NOMO-1 treated with dmso at 0.1 percent for 144 hours (cell line): ENCODE measurements at regions not wholly inside any gene's neighbourhood (a gene's known extent, or its start where the extent isn't known, plus 50 kb on each side); places are given as distances from the start of the nearest gene placed in this dataset.

Experiments
- DNase-seq: peaks from one replicate; lab custom pipeline; 2025; ENCODE audit not compliant: unreplicated experiment; lab: John Stamatoyannopoulos, UW

DNA sequence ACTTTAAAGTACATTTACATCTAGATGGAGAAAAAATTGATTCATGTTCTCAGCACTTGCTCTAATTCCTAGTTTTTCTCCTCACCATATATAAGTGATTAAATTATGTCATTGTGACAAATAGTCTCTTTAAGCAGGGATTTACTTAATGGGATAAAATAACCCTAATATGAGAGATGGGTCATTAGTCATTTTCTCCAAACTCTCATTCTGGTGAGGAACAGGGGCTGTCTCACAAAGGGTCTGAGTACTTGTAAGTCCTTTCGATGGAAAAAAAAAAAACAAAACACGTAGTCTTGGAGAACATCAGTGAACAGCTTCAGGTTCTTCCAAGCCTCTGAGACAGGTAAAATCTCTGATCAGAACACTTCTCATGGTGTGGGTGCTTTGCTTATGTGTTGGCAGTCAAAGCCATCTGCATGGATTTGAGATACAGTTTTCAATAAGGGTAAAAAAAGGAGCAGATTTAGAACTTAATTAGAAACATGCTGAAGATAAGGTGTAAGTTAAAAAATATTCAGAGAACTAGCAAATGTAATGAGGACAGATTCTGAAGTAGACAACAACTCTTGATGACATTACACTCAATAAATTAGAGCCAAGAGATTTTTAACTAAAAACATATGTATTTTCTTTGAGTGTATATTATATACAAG is 1668.9 kb upstream of the MIR17HG start:
- no peak for DNase-seq

DNA sequence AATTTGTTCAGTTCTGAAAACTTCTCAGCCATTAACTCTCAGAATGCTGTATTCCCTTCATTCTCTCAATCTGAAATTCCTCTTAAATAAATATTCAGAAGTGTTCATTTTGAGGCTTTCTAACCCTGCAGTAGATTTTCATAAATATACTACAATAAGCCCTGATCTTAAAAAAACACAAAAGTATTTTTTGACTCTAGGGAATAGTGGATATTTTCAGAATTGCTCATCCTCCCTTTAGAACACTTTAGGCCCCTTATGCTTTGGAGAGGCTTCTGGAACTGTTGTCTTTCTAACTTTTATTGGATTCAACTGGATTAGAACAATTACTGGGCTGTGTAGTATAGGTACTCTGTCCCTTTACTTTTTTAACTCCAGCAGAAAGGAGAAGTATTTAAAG is 1662.6 kb upstream of the MIR17HG start:
- no peak for DNase-seq

DNA sequence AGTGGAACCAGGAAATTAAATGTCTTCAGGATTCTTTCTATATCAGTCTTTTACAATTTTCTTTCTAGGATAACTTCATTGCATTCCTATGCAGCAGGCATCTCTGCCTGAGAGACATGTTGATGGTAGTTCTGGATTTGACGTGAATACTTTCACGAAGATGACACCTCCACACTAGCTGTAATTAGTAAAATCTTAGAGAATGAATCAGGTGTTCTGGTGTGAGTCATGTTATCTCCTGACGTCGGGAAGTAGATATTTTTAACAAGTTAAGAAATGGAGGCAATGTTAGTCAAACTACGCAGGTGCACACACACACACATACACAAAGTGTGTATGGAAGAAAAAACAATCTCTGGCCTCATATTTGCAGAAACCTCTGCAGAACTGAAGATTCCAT is 1661.3 kb upstream of the MIR17HG start:
- DNase-seq: no peak

DNA sequence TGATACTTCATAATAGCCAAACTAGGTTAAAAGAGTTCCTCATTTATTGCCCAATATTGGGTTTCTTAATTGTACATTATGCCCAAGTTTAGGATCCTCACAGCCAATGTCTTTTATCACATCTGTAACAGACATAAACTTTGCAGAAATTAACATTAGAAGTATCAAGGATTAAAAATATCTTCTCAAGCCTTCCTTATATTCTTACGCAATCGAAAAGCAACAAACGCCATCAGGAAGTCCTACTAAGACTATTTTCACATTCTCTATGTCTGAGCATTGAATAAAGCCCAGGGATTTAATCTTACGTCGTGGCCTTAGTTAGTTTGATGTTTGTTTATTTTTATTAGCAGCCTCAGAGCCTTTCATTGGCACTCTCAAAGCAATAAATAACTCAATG is 1660.4 kb upstream of the MIR17HG start:
- no peak for DNase-seq

DNA sequence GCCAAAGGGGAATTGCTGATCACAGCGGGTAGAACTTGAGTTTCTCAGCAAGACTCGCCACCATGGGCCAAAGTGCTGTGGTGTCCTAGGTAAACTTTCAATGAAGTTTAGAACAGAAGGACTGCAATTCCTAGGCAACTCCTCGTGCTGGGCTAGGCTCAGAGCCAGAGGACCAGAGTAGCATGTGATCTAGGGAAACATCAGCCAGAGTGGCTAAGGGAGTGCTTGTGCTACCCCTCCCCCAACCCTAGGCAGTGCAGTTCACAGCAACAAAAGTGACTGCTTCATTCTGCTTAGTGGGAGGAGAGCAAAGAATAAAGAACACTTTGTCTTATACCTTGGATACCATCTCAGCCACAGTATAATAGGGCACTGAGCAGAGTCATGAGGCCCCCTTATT is 1658.6 kb upstream of the MIR17HG start:
- no peak for DNase-seq

DNA sequence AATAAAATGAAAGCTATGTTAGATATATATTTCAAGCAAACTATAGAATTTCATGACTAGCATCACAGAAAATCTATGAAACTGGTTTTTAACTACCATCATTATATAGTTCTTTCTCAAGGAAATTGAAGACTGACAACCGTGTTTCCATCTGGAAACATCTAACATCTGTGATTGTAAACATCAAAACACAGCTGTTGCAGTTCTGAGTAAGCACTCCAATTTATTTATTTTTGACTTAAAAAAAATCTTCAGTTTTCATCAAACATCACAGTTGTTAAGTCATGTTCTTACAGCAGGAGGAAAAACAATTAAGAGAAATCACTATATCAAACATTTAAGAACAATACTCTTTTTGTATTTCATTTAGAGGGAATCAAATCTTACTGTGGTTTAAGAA is 1653.0 kb upstream of the MIR17HG start:
- DNase-seq: no peak

DNA sequence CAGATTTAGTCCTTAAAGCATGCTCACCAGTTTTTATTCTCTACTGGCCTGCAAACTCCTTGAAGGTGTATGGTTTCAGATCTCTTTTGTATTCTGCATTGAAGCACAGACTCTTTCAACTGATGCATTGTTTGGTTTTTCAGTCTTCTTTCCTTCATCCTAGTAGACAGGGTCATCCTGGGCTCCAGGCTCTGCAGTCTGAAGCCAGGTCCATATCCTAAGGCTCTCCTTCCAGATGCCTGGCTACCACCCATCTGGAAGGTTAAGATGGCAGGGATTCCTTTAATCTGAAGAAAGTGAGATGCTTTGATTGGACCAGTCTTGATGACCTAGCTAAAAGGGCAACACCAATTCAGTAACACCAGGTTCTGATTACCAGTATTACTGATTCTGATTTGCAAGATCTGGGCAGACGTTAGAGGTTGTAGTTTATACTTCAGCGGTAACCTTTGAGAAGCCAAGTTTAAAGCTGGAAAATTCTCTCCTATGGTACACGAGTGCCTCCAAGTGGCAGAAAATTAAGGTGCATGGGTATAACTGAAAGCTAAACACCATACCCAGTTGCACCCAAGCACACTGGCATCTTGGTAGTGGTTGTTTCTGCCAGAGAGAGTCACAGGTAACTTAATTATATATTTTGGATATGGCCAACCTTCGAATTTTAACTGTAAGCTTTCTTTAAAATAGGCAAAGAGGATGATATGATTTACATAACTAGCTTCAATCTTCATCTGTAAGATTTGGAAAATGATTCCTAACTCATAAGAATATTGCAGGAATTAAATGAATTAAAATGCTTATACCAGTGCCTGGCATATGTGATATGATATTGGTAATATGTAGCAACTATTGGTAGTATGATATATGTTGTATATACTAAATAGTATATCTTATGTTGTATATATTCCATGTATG is 1651.9 kb upstream of the MIR17HG start:
- peak; percentile 5 for DNase-seq

DNA sequence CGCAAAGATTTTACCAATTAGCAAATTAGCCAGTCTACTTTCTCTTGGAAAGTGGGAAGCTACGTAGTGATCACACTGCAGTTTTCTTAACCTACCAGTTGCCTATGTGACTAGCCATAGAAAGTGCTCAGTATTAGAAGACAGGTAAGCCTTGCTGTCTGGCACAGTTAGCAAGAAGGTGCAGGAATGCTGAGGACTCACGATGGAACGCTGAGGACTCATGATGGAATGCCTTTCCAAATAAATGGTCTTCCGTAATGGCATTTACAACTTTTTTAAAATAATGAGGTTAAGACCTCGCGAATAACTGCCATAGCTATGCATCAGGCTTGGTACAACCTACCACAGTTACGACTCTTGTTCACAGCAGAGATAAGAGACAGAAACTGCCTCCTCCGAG is 1645.6 kb upstream of the MIR17HG start:
- no peak for DNase-seq

DNA sequence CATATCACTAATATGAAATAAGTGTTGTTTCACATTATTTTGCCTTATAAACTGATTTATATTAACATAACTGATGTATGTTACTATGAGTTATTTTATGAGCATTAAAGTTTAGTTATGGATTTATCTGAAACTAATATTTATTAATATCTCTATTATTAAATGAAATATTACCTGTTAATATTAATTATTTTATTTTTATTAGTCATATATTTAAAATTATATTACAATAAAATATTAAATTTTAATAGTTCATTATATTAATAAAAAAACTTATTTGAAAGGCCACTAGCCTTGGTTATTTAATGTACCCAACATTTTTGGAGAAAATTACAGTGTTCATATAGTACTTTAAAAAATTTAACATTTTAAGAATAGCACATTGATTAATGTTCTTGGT is 1643.4 kb upstream of the MIR17HG start:
- DNase-seq: no peak

DNA sequence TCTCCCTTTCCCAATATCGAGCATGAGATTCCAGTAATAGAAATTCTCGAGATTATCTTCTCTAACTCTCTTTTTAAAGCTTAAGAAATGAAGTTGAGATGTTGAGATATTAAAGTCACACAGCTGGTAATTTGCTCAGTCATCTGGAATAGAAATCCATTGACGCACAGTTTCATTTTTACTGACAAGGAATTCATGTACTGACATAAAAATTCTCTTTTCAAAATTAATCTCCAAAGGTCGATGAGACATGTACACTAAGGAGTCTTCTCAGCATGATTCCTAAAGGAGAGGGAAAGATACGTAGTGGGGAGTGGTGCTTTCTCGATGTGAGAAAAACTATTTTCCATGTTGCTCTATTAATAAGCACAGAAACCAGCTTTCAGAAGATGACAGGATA is 1639.5 kb upstream of the MIR17HG start:
- DNase-seq: no peak

DNA sequence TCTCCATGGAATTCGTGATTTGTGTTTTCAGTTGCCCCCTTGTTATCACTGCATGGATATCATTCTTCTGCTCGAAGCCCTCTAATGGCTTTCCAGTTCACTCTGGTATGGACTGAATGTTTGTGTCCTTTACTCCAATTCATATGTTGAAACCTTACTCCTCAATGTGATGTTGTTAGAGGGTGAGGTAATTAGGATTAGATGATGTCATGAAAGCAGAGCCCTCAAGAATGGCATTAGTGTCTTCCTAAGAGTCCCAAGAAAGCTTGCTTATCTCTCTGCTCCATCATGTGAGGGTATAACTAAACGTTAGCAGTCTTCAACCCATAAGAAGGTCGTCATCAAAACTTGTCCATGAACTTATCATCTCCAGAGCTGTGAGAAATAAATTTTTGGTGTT is 1626.3 kb upstream of the MIR17HG start:
- no peak for DNase-seq

DNA sequence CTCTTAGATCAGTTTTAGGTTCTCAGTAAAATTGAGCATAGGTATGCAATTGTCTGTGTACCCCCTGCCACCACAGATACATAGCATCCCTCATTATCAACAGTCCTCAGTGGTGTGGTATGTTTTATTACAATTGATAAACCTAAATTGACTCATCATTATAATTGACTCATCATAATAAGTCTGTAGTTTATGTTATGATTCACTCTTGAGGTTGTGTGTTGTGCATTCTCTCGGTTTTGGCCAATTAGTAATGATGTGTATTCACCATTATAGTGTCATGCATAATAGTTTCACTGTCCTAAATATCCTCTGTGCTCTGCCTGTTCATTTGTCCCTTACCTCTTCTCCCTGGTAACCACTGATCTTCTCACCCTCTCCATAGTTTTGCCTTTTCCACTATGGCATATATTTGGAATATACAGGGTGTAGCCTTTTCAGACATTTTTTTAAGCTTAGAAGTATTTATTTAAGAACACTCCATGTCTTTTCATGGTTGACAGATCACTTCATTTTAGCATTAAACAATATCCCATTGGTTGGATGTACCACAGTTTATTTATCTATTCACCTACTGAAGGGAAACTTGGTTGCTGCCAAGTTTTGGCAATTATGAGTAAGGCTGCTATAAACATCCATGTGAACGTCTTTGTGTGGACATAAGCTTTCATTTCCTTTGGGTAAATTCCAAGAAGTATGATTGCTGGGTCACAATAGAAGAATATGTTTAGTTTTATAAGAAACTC is 1620.6 kb upstream of the MIR17HG start:
- DNase-seq: no peak

DNA sequence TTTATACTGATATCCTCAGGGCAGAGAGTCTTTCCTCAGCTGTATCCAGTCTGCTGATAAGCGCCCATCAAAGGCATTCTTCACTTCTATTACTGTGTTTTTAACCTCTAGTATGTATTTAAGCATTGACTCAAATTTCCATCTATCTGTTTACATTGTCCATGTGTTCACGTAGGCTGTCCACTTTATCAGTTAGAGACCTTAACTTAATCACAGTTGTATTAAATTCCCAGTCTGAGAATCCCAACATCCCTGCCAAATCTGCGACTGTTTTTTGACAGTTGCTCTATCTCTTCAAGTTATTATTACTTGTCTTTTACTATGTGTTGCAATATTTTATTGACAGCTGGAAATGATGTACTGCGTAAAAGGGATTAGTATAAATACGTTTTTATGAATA is 1613.7 kb upstream of the MIR17HG start:
- DNase-seq: no peak

DNA sequence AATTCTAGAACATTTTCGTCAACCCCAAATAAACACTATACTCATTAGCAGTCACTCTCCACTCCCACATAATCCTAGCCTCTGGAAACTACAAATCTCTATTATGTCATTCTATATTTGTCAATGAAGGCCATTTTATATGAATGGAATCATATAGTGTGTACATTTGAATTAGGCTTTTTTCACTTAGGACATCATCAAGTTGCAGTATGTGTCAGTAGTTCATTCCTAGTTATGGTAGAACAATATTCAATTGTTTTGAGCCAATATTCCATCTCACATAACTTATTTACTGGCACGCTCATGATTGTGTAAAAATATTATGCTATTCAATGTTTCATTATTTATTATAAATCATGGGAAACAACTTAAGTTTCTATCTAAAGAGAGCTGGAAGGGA is 1610.4 kb upstream of the MIR17HG start:
- no peak for DNase-seq

DNA sequence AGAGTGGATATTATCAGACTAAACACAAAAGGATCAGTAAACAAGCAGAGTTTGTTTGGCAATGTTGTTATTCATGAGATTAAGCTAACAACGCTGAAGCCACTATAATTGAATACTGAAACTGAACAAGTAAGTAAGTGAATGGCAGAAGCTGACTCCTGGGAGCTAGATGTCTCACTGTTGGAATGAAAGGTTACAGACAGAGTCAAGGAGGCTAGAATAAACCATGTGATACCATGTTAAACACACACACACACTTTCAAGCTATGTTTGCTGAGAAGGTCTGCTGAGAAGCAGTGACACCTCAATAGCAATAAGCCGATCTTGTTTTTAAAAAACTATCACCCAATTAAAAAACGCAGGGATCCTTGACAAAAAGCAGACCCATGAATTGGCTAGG is 1609.4 kb upstream of the MIR17HG start:
- DNase-seq: no peak

DNA sequence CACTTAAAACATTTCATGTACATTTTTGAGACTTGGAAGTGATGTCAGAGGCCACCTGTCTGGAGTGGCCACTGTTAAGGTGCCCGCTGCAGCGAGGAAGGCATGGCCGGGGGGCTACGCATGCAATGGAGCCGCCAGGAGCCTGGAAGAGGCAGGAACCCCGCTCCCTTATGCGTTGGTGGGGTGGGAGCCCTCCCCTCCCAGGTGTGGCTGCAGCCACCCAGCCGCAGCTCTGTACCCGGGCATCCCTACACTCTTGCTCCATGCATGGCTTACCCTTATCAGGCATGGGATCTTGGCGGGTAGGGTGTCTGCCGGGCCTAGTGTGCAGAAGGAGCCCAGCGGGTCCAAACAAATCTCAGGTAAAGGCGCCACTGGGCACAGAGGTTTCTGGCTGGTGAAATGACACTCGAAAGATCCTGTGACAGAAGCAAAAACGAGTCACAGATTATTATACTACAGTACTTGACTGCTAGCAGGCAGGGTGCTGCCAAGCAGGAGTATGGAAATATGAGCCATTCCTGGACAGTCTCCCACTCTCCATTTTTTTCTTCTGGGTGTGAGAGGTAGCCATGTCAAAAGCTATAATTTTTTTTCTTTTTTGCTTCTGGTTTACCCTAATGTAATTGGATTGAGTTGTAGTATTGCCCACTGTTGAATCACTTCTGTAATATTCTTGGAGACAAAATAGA is 1606.3 kb upstream of the MIR17HG start:
- DNase-seq: no peak

DNA sequence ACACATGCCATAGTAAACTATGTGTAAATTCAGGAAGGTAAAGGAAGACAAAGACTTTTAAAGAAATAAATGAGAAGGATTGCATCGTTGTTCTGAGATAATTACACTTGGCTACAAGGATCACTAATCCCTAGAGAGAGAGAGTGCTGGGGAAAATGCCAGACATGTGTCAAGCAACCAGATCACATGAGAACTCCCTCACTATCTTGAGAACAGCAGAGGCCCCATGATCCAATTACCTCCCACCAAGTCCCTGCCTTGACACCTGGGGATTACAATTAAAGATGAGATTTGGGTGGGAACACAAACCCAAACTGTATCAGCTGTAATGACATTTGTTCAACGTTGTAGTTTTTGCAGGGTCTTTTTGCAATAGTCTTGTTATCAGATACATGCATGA is 1600.9 kb upstream of the MIR17HG start:
- DNase-seq: no peak

DNA sequence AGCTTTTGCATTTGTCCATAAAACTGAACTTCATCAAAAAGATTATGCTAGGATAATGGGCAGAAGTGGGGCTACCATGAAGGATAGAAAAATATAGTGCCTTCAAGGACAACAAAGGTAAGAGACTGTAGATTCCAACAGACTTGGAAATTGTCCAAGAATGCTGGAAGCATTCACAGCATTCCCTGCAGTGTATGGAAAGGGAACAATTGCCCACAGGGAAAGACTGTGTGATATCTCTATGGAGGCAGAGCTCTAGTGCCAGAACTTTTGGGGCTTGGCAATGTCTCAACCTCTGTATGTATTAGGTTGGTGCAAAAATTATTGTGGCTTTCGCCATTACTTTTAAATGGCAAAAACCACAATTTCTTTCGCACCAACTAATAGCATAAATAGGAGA is 1598.8 kb upstream of the MIR17HG start:
- DNase-seq: no peak

DNA sequence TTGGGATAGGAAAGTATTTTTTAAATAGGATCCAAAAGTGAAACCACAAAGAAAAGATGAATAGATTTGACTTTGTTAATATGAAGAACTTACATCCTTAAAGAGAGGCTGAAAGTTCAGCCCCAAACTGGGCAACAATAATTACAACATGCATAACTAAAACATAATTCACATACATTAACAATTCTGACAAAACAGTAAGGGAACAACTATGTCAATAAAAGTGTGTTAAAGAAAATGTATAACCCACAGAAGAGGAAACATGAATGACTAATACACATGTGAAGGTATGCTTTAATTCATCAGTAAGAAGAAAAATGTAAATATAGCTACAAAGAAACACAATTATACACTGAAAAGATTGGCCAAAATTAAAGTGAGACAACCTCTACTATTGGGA is 1597.6 kb upstream of the MIR17HG start:
- no peak for DNase-seq

DNA sequence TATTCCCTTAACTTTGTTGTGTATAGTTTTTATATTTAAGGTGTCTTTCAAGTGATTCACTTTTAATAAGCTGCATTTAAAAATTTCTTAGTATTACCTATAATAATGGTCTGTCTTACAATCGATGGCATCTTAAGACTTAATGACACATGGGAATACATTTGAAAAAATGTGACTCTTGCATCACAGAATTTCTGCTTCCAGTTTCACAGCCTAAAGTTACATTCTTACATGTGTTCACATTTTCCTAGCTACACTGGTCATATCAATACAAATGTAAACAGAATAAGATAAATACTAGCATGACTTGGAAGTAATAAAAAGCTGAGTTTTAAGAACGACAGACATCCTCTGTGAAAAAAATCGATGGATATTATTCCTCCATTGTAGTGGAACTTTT is 1597.1 kb upstream of the MIR17HG start:
- DNase-seq: no peak

DNA sequence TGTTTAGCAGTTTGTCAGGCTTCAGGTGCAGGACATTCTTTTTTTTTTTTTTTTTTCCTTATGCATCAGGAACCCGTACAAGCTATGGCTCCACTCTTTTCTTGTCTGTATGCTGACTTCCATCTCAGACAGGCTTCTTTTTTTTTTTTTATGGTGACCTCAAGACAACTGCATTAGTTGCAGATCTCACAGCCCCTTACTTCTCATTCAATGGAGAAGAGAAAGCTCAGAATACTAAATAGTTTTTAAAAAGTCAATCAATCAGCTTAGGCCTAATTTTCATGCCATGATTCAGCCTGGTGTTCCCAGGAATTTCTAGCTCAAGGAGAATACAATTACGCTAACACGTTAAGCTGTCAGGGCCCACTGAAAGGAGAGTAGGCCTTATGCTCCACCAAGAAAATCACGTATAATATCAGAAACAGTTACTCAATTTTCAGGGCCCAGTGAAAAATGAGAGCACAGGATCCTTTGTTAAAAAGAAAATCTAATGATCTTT is 1596.0 kb upstream of the MIR17HG start:
- no peak for DNase-seq
